Glutamatergic neuron (in vitro differentiated cells): ENCODE measurements at regions not wholly inside any gene's neighbourhood (a gene's known extent, or its start where the extent isn't known, plus 50 kb on each side); places are given as distances from the start of the nearest gene placed in this dataset.

Experiments used
- DNase-seq: peaks from one replicate; pipeline ENCODE4 v3.0.0; 2022
- H3K27ac Mint-ChIP-seq: one replicate; pipeline ENCODE4 v1.8.0; 2020; ENCODE audit warnings: mild to moderate bottlenecking, mixed read lengths, inconsistent platforms; ENCODE audit not compliant: unreplicated experiment
- H3K27me3 Mint-ChIP-seq: one replicate; pipeline ENCODE4 v1.8.0; 2020; ENCODE audit warnings: mild to moderate bottlenecking, moderate library complexity, mixed read lengths, inconsistent platforms; ENCODE audit not compliant: unreplicated experiment
- H3K36me3 Mint-ChIP-seq: one replicate; pipeline ENCODE4 v1.8.0; 2020; ENCODE audit warnings: mild to moderate bottlenecking, mixed read lengths, inconsistent platforms; ENCODE audit not compliant: unreplicated experiment
- H3K4me1 Mint-ChIP-seq: one replicate; pipeline ENCODE4 v1.8.0; 2020; ENCODE audit warnings: mild to moderate bottlenecking, low read depth, mixed read lengths, inconsistent platforms; ENCODE audit not compliant: unreplicated experiment
- H3K4me3 Mint-ChIP-seq: one replicate; pipeline ENCODE4 v1.8.0; 2020; ENCODE audit warnings: mild to moderate bottlenecking, mixed read lengths, inconsistent platforms; ENCODE audit not compliant: unreplicated experiment
- H3K9me3 Mint-ChIP-seq: one replicate; pipeline ENCODE4 v1.8.0; 2020; ENCODE audit warnings: mild to moderate bottlenecking, moderate library complexity, mixed read lengths, inconsistent platforms; ENCODE audit not compliant: unreplicated experiment
- TF ChIP-seq, protein P1 (sequence below): fragments of 200-600 bp; sonication (generic); IDR thresholded peaks from one replicate; pipeline ENCODE4 v1.5.0; 2021; ENCODE audit not compliant: partially characterized antibody, unreplicated experiment

DNA sequence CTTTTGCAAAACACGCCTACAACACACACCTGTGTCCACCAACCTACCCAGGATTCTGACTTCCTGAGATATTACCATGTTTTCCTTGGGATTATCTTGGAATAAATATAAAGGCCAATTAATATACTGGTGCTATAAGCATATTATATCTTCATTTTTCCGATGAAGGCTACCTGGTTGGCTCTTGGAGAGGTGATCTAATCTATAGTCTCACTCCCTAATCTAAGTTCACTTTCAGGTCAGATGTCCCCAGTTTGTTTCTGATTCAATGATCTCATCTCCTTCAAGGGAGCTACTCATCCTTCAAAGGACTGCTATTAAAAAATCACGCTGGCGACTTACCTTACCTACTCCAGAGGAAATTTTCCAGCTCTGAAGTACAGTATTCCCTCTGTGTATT lies 517.5 kb downstream of the KLF5 start:
- no peaks in the 10 kb centered on the region for H3K36me3 Mint-ChIP-seq
- no peak overlapping the region for H3K27ac Mint-ChIP-seq
- H3K27me3 Mint-ChIP-seq, result no peaks in the 10 kb centered on the region
- DNase-seq, result no peak
- TF ChIP-seq, protein P1, sequence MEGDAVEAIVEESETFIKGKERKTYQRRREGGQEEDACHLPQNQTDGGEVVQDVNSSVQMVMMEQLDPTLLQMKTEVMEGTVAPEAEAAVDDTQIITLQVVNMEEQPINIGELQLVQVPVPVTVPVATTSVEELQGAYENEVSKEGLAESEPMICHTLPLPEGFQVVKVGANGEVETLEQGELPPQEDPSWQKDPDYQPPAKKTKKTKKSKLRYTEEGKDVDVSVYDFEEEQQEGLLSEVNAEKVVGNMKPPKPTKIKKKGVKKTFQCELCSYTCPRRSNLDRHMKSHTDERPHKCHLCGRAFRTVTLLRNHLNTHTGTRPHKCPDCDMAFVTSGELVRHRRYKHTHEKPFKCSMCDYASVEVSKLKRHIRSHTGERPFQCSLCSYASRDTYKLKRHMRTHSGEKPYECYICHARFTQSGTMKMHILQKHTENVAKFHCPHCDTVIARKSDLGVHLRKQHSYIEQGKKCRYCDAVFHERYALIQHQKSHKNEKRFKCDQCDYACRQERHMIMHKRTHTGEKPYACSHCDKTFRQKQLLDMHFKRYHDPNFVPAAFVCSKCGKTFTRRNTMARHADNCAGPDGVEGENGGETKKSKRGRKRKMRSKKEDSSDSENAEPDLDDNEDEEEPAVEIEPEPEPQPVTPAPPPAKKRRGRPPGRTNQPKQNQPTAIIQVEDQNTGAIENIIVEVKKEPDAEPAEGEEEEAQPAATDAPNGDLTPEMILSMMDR, result no peak
- no peak overlapping the region for H3K4me3 Mint-ChIP-seq
- H3K9me3 Mint-ChIP-seq, result no peaks in the 10 kb centered on the region
- H3K4me1 Mint-ChIP-seq, result no peaks in the 10 kb centered on the region

DNA sequence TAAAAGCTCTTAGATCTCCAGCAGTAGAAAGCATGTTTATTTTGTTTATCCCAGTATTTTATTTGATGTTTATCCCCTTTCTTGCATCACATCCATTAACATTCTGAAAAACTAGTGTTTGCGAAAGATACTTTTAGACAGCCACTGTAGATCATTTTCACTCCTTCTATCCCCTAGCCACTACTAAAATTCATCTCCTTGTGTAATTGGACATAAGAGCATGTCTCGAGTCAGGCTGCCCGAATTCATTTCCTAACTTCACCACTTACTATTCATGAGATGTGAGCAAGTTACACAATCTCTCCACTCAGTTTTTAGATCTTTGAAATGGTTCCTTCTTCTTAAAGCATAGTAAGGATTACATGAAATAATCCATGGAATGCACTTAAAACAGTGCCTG lies 514.0 kb downstream of the KLF5 start:
- no peak overlapping the region for H3K27ac Mint-ChIP-seq
- no peak for DNase-seq
- no peaks in the 10 kb centered on the region for H3K4me1 Mint-ChIP-seq
- H3K4me3 Mint-ChIP-seq, result no peak overlapping the region
- H3K27me3 Mint-ChIP-seq, result no peaks in the 10 kb centered on the region
- TF ChIP-seq, protein P1, result no peak
- H3K9me3 Mint-ChIP-seq, result no peaks in the 10 kb centered on the region
- no peaks in the 10 kb centered on the region for H3K36me3 Mint-ChIP-seq

DNA sequence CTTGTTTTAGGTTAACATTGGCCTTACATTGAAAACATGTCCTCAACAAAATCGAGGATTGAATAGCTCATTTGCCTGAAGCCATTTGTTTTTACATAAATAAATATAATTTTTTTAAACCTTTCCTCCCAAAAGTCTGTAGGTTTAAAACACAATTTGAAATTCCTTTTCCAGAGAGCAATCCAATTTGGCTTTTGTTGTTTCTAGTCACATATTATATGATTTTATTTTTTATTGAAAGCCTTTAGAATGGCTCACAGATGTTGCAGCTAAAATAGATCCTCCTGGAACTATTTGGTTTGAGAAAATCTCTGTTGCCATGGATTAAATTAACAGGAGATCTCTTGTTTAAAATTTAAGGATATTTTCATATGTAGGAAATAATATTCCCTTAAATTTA lies 512.6 kb downstream of the KLF5 start:
- TF ChIP-seq, protein P1, result no peak
- no peak overlapping the region for H3K4me3 Mint-ChIP-seq
- H3K4me1 Mint-ChIP-seq, result no peaks in the 10 kb centered on the region
- DNase-seq, result no peak
- no peaks in the 10 kb centered on the region for H3K9me3 Mint-ChIP-seq
- H3K36me3 Mint-ChIP-seq, result no peaks in the 10 kb centered on the region
- no peaks in the 10 kb centered on the region for H3K27me3 Mint-ChIP-seq
- no peak overlapping the region for H3K27ac Mint-ChIP-seq

DNA sequence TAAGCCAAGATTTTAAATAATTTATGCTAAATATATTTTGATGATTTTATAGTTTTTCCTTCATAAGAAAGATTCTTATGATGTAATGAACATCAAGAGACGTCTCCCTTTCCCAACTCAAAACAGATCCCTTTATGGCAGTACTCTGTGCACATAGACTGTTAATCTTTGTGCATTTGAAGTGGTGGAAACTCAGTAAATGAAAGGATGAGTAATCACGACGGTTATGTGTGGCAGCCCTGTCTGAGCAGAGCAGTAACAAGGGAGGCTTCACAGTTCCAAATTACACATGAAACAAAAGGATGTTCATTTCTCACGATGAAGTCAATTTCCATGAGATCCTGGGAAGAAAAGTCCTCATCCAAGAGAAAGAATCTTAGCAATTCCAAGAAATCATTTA lies 498.1 kb downstream of the KLF5 start:
- Mint-ChIP-seq H3K27me3 (no peaks in the 10 kb centered on the region), H3K4me1 (no peaks in the 10 kb centered on the region), H3K36me3 (no peaks in the 10 kb centered on the region), H3K9me3 (peaks cover 2% of the 10 kb centered on the region), H3K4me3 (no peak overlapping the region), H3K27ac (no peak overlapping the region)
- TF ChIP-seq, protein P1, result no peak
- no peak for DNase-seq

DNA sequence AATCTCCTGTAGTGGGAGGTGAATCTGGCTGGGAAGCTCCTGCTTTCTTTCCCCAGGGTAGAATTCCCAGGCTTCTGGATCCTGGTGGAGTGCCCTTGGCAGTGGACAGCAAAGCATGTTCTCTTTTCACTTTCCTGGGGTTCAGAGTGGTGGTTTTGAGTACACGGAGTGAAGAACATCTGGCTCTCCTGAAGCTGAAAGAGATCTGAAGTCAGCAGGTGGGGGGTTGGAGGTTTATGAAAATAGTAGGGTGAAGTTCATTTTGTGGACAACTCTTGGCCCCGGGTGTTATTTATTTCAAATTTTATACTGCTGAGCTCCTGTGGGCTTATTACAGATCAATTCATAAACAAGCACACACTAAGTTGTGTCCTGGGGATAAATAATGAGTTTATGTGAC lies 497.3 kb downstream of the KLF5 start:
- no peaks in the 10 kb centered on the region for H3K4me1 Mint-ChIP-seq
- H3K36me3 Mint-ChIP-seq, result no peaks in the 10 kb centered on the region
- H3K27ac Mint-ChIP-seq, result no peak overlapping the region

More for the DNA sequence above, 497.3 kb downstream of the KLF5 start:
- TF ChIP-seq, protein P1, result no peak
- DNase-seq, result no peak
- H3K27me3 Mint-ChIP-seq, result no peaks in the 10 kb centered on the region
- H3K9me3 Mint-ChIP-seq, result peaks cover 2% of the 10 kb centered on the region
- H3K4me3 Mint-ChIP-seq, result no peak overlapping the region
